Subcutaneous abdominal adipose tissue (tissue), 5 donors: ENCODE measurements at regions not wholly inside any gene's neighbourhood (a gene's known extent, or its start where the extent isn't known, plus 50 kb on each side); places are given as distances from the start of the nearest gene placed in this dataset.
"Not testable (repeated sequence)": the region's sequence is repeated elsewhere in the genome, so short reads cannot be mapped to it uniquely, and the experiment has no call there.

Experiments used
- H3K27ac ChIP-seq: one replicate; pipeline ENCODE4 v1.7.0; 2013; ENCODE audit warnings: low read depth, mild to moderate bottlenecking, inconsistent platforms, low read length, moderate library complexity
- H3K27me3 ChIP-seq, 5 donors: one replicate each; pipeline ENCODE4 v1.7.0; 2013; ENCODE audit warnings: low read length in 5 of 5, inconsistent platforms in 1 of 5; ENCODE audit not compliant: control insufficient read depth in 5 of 5, insufficient read depth in 4 of 5
- H3K36me3 ChIP-seq, 5 donors: one replicate each; pipeline ENCODE4 v1.7.0; 2013; ENCODE audit warnings: low read length in 5 of 5; ENCODE audit not compliant: control insufficient read depth in 5 of 5, insufficient read depth in 5 of 5
- H3K4me1 ChIP-seq, 5 donors: one replicate each; pipeline ENCODE4 v1.7.0; 2013; ENCODE audit warnings: low read length in 5 of 5, mild to moderate bottlenecking in 3 of 5, moderate library complexity in 1 of 5; ENCODE audit not compliant: control insufficient read depth in 5 of 5, insufficient read depth in 5 of 5
- H3K4me3 ChIP-seq, 5 donors: one replicate each; pipeline ENCODE4 v1.7.0; 2013; ENCODE audit warnings: low read length in 5 of 5, low read depth in 1 of 5
- H3K9ac ChIP-seq, 5 donors: one replicate each; pipeline ENCODE4 v1.7.0; 2013; ENCODE audit warnings: low read length in 5 of 5, mild to moderate bottlenecking in 4 of 5, moderate library complexity in 3 of 5
- H3K9me3 ChIP-seq, 5 donors: one replicate each; pipeline ENCODE4 v1.7.0; 2013; ENCODE audit warnings: low read length in 5 of 5; ENCODE audit not compliant: control insufficient read depth in 5 of 5
- donor health status: healthy.
- donor health status: healthy.
- donor health status: healthy.
- donor health status: healthy.
- donor health status: healthy.

DNA sequence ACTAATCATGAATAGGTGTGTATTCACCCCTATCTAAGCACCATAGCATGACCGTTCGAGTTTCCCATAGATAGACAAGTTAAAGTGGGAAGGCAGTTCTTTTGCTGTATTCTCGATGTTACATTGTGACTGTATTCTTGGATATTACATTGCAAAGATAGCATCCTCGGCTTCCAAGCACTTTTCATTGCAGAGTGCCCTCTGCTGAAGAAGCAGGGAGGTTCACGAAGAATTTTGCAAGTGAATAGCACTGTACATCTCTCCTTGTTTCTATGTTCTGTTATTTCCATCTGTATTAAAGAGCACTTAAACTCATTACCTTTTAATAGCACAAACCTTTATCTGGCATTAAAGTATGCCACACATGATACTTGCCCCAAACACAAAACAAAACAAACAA is 426.7 kb upstream of the ARX start:
- no peak overlapping the region for H3K27ac ChIP-seq
- no peaks in the 10 kb centered on the region for H3K36me3 ChIP-seq
- no peaks in the 10 kb centered on the region for H3K4me1 ChIP-seq
- H3K4me3 ChIP-seq, result no peak overlapping the region
- H3K9me3 ChIP-seq, result no peaks in the 10 kb centered on the region
- H3K27me3 ChIP-seq, result peaks cover 0 to 4% (median 0%) of the 10 kb centered on the region in 5 donors
- no peak overlapping the region for H3K9ac ChIP-seq

DNA sequence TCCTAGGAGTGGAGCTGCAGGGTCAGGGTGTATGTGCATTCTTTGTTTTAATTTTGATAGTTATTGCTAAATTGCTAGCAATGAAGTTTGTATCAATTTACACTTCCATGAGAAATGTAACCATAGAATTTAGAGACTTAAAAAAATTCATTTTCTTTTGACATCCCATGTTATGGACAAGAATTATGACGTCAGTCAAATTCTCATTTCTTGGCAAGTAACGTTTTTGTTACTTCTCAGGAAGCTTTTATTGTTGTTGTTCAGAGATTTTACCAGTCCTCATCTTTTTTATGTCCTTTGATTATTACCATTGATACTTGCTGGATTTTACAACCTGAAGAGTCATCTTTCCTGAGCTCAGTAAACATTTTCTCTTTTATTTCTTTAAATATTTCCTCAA is 417.5 kb upstream of the ARX start:
- no peaks in the 10 kb centered on the region for H3K4me1 ChIP-seq
- H3K9ac ChIP-seq, result no peak overlapping the region
- H3K27me3 ChIP-seq, result peaks cover 0 to 3% (median 0%) of the 10 kb centered on the region in 5 donors
- H3K27ac ChIP-seq, result no peak overlapping the region
- H3K4me3 ChIP-seq, result no peak overlapping the region
- peaks cover 0 to 2% (median 0%) of the 10 kb centered on the region in 5 donors for H3K9me3 ChIP-seq
- no peaks in the 10 kb centered on the region for H3K36me3 ChIP-seq

DNA sequence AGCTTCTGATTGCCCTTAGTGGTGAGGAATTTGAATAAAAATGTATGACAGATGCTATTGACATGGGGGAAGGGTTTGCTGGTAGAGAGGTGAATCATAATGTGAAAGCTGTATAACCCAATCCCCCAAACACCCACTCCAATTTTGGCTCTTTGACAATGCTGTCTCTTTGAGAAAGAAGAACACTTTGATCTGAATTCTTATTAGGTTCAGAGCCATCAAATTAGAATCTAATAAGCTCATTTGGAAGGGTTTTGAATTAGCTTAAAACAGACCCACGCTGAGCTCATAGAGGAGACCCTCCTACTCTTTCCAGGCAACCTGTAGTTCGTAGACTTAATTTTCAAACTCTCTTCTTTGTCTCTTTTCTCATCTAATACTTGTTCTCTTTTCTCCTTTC is 416.6 kb upstream of the ARX start:
- H3K27ac ChIP-seq, result no peak overlapping the region

DNA sequence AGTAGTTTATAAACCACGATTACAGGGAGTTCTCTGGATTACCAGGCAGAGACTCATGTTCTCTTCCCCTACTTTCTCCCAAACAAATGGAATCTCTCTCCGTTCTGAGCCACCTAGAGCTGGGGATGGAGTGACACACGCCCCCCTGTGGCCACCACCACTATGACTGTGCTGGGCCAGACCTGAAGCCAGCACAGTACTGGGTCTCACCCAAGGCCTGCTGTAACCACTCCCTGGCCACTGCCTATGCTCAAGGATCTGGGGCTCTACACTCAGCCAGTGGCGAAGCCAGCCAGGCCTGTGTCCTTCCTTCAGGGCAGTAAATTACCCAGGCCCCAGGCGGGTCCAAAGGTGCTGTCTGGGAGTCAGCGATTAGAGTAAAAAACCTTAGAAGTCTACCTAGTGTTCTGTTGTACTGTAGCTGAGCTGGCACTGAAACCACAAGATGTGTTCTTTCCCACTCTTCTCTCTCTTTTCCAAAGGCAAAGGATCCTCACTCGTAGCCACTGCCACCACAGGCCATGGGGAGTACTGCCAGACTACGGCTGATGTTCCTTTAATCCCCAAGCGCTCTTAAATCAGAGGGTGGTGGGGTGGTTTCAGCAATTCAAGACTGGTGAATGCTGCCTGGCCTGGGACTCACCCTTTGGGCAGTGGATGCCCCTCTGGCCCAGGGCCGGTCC is 412.2 kb upstream of the ARX start:
- Histone ChIP-seq H3K9me3 (peaks cover 0 to 4% (median 0%) of the 10 kb centered on the region in 5 donors), H3K36me3 (no peaks in the 10 kb centered on the region), H3K4me3 (no peak overlapping the region), H3K9ac (no peak overlapping the region), H3K27me3 (no peaks in the 10 kb centered on the region), H3K27ac (no peak overlapping the region), H3K4me1 (no peaks in the 10 kb centered on the region)

More for the DNA sequence above, 416.6 kb upstream of the ARX start:
- Histone ChIP-seq H3K4me1 (no peaks in the 10 kb centered on the region), H3K4me3 (no peak overlapping the region), H3K27me3 (peaks cover 0 to 2% (median 0%) of the 10 kb centered on the region in 5 donors), H3K9ac (no peak overlapping the region), H3K36me3 (no peaks in the 10 kb centered on the region), H3K9me3 (peaks cover 0 to 4% (median 0%) of the 10 kb centered on the region in 5 donors)

DNA sequence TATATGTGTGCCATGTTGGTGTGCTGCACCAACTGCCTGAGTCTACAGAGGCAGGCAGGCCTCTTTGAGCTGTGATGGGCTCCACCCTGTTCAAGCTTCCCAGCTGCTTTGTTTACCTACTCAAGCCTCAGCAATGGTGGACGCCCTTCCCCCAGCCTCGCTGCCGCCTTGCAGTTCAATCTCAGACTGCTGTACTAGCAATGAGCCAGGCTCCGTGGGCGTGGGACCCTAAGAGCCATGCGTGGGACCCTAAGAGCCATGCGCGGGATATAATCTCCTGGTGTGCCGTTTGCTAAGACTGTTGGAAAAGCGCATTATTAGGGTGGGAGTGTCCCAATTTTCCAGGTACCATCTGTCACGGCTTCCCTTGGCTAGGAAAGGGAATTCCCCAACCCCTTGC is 388.4 kb upstream of the ARX start:
- H3K9ac ChIP-seq, H3K27ac ChIP-seq, H3K27me3 ChIP-seq, H3K36me3 ChIP-seq, H3K4me1 ChIP-seq, H3K4me3 ChIP-seq, H3K9me3 ChIP-seq: not testable (repeated sequence)

DNA sequence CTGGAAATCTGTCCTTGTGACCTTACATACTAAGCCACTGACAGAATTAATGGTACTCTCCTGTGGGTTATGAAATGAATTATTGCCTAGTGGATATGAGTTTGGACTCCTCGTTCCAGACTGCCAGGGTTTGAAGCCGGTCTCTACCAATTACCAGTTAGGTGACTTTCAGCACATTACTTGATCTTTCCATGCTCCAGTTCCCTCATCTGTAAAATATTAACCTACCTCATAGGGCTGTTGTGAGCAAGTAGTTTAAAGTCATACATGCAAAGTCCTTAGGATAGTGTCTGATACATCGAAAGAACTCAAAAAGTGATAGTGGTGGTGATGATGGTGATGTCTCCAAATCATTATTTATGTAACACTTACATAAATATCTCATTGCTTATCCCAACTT is 373.5 kb upstream of the ARX start:
- Histone ChIP-seq H3K27ac (no peak overlapping the region), H3K36me3 (no peaks in the 10 kb centered on the region), H3K4me3 (no peak overlapping the region), H3K4me1 (no peaks in the 10 kb centered on the region), H3K27me3 (no peaks in the 10 kb centered on the region), H3K9ac (no peak overlapping the region), H3K9me3 (peaks cover 0 to 12% (median 8%) of the 10 kb centered on the region in 5 donors)

DNA sequence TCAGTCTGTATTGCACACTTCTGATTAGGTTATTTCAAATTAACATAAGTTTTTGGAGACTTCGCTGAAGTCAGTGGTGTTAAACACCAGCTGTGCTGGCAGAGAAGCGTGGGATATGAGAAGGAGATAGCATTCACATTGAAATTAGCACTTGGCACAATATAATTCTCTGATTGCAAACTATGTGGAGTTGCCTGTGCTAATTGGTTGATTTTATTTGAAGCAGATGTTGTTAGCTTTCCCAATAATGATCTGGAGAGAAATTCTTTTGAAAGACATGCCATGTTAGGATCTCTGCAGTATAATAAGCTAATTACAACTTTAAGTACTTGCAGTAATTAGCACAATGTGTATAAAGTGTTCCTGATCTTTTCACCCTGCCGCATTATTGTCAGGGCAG is 367.4 kb upstream of the ARX start:
- Histone ChIP-seq H3K36me3 (no peaks in the 10 kb centered on the region), H3K27me3 (no peaks in the 10 kb centered on the region), H3K27ac (no peak overlapping the region), H3K4me3 (no peak overlapping the region), H3K9me3 (no peaks in the 10 kb centered on the region), H3K9ac (no peak overlapping the region), H3K4me1 (no peaks in the 10 kb centered on the region)

DNA sequence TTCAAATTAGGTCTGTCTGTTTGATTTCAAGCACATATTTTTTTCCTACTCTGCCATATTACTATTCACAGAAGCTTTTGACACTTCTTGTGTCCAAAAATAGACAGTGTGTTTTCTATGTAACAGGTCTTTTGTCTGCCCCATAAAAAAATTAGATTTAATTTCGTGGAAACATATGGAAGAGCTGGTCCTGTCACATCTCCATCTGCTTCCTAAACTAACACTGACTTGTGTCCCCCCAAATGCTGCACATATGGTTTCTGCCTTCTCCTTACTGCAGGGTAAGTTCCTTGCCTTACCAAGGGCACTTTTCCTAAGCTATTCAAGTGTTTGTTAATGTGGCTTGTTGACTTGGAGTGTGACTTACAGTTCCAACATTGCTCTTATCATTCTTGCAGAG is 340.7 kb upstream of the ARX start:
- Histone ChIP-seq H3K9ac (no peak overlapping the region), H3K27me3 (no peaks in the 10 kb centered on the region), H3K36me3 (no peaks in the 10 kb centered on the region), H3K27ac (no peak overlapping the region), H3K9me3 (peaks cover 0 to 11% (median 0%) of the 10 kb centered on the region in 5 donors), H3K4me1 (no peaks in the 10 kb centered on the region), H3K4me3 (no peak overlapping the region)

DNA sequence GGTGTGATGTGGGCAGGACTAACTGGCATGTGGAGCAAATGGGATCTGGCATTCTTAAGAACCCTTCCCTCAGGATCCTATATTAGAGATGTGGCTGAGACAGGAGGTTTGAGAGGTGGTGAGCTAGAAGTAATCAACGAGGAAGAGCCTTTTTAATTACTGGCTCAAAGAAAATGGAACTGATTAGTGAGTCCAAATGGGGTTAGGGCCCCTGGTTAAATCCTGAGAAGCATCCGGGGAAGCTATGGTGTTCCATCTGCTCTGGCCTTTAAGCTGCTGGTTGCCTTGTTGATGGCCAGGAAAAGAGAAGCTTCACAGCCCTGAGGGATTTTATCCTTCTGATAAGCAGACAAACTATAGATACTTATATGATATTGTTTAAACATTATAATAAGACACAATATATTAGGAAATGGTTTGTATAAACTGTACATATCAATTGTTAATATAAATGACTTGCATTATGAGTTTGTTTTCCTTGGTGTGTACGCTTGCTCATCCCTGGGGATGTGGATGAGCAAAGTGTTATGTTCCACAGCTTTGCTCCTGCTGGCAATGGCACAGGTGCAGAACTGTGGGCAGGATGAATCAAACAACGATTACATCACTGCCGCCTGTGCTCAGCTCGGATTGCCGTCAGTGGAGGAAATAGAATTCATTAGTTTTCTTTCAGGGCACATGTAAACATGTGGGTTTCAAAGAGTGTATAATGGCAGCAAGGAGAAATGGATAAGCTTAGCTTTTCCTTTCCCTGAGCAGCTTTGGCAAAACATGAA is 328.6 kb upstream of the ARX start:
- Histone ChIP-seq H3K9me3 (peaks cover 0 to 2% (median 0%) of the 10 kb centered on the region in 5 donors), H3K4me1 (no peaks in the 10 kb centered on the region), H3K9ac (no peak overlapping the region), H3K27me3 (peaks cover 0 to 3% (median 0%) of the 10 kb centered on the region in 5 donors), H3K4me3 (no peak overlapping the region), H3K36me3 (no peaks in the 10 kb centered on the region), H3K27ac (no peak overlapping the region)

DNA sequence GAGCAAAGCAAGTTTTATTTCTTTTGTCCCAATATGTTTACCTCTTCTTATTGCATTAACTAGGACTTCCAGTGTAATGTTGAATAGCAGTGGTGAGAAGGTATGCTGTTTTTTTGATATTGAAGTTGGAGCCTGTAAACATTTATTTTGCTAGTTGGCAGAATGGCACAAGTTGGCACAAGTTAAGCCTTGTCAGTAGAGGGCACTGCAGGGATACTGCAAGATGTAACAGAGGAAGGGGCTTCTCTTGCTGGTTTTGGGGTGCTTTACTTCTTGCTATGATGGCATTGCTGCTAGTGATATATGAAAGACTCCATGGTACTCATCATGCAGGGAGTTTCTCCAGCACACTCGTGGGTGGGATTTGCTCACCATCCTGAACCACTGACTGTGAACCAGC is 327.3 kb upstream of the ARX start:
- no peak overlapping the region for H3K9ac ChIP-seq
- no peaks in the 10 kb centered on the region for H3K4me1 ChIP-seq
- H3K27ac ChIP-seq, result no peak overlapping the region
- no peak overlapping the region for H3K4me3 ChIP-seq
- no peaks in the 10 kb centered on the region for H3K36me3 ChIP-seq
- peaks cover 0 to 3% (median 0%) of the 10 kb centered on the region in 5 donors for H3K27me3 ChIP-seq
- peaks cover 0 to 2% (median 0%) of the 10 kb centered on the region in 5 donors for H3K9me3 ChIP-seq
